GM12872 (cell line): ENCODE measurements at regions not wholly inside any gene's neighbourhood (a gene's known extent, or its start where the extent isn't known, plus 50 kb on each side); places are given as distances from the start of the nearest gene placed in this dataset.
A peak's percentile ranks its signal among the peaks of the same experiment; 100 is the strongest.

Experiments
- CTCF ChIP-seq: IDR thresholded peaks from 3 replicates; pipeline ENCODE4 v1.5.1; 2011; ENCODE audit warnings: low read depth, mild to moderate bottlenecking, low read length, moderate library complexity; ENCODE audit not compliant: insufficient read depth

- no peak for TF ChIP-seq CTCF
Measured at GRCh38 chr17:73703917-73704316, 59.7 kb upstream of the SDK2 start.

GRCh38 chr17:73705594-73705993 is 61.3 kb upstream of the SDK2 start:
- TF ChIP-seq CTCF, result no peak

- no peak for TF ChIP-seq CTCF
Measured at GRCh38 chr17:73706428-73706827, 62.2 kb upstream of the SDK2 start.

- no peak for TF ChIP-seq CTCF
Measured at GRCh38 chr17:73706858-73707257, 62.6 kb upstream of the SDK2 start.

- no peak for TF ChIP-seq CTCF
Measured at GRCh38 chr17:73707358-73707757, 63.1 kb upstream of the SDK2 start.

- TF ChIP-seq CTCF, result peak; percentile 82
Measured at GRCh38 chr17:73710095-73710592, 65.9 kb upstream of the SDK2 start.

GRCh38 chr17:73711184-73711583 is 66.9 kb upstream of the SDK2 start:
- no peak for TF ChIP-seq CTCF

GRCh38 chr17:73711916-73712315 is 67.7 kb upstream of the SDK2 start:
- no peak for TF ChIP-seq CTCF
